ENCODE measurements at regions not wholly inside any gene's neighbourhood (a gene's known extent, or its start where the extent isn't known, plus 50 kb on each side); places are given as distances from the start of the nearest gene placed in this dataset.
A peak's percentile ranks its signal among the peaks of the same experiment; 100 is the strongest.
"Not testable (repeated sequence)": the region's sequence is repeated elsewhere in the genome, so short reads cannot be mapped to it uniquely, and the experiment has no call there.

DNA sequence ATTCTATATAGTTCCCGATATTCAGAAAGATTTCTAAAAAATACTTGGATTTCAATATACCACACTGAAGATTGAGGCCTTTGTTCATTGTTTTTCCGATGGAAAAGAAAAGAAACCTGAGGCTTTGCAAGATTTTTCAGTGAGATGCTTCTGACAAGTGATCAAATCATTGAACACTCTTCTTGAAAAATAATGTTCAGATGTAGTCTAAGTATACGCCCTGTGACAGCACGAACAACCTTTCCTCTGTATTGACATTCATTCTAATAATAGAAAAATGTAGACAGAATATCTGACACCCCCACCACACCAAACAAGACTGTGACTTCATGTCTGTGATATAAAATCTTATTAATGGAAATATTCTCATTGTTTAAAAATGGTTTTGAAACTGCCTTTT lies 650.7 kb upstream of the KLHL1 start:
- no peak for FAIRE-seq

DNA sequence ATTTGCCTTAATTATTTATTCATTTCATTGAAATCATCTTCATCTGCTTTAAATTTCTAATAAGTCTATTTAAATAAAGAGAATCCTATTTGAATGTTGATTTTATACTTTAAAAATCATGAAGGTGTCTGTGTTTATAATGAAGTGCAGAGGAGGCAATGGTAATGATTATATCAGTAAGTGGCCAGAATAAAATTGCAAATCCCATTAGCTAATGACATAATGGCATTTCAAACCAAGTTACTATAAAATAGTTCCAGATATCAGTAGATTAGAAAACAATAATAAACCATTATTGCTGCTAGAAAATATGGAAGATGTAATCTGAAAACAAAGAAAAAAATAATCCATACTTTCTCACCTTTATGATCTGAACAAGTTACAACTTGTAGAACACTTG lies 647.8 kb upstream of the KLHL1 start:
- no peak for FAIRE-seq

DNA sequence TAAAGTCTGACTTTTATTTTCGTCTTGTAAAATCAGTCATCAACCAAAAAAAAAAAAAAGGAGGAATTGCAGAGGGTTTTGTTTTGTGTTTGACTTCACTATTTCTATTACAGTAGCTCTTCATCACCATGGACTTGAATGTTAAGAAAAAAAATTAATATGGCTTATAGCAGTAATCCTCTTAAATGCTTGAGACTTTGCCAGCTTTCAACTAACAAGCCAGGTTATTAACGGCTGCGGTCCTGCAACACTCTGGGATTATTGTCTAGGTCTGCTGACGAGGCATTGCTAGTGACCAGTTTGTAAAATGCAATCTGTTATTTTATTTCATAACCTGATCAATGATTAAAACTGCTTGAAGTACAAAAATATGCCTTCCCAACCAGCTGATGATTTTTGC lies 647.2 kb upstream of the KLHL1 start:
- no peak for FAIRE-seq

DNA sequence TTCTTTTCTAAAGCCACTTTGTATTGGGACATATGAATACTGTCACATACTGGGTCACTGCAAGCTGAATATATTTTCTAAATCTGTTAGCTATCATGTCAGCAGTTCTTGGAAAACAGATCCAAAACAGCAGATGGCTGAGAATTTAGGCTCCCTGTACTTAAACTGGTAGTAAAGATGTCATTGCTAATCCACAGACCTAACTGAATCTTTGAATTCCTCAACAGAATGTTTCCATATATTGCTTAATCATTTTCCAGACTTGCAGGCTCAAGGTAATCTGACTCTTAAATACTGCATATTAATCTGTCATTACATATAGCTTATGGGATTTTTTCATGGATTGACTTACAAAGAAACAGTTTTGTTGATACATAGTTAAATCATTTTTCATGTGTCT lies 639.0 kb upstream of the KLHL1 start:
- FAIRE-seq, result no peak

DNA sequence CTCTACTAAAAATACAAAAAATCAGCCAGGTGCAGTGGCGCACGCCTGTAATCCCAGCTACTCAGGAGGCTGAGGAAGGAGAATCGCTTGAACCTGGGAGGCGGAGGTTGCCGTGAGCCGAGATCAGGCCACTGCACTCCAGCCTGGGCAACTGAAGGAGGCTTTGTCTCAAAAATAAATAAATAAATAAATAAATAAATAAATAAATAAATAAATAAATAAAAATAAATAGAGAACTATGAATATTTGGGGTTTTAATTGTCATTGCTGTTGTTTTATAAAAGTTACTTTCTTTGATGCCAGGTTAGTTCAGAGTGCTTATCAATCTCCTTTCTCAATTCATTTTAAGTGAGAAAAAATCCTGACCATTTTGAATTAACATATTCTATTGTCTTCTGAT lies 638.2 kb upstream of the KLHL1 start:
- FAIRE-seq, result not testable (repeated sequence)

DNA sequence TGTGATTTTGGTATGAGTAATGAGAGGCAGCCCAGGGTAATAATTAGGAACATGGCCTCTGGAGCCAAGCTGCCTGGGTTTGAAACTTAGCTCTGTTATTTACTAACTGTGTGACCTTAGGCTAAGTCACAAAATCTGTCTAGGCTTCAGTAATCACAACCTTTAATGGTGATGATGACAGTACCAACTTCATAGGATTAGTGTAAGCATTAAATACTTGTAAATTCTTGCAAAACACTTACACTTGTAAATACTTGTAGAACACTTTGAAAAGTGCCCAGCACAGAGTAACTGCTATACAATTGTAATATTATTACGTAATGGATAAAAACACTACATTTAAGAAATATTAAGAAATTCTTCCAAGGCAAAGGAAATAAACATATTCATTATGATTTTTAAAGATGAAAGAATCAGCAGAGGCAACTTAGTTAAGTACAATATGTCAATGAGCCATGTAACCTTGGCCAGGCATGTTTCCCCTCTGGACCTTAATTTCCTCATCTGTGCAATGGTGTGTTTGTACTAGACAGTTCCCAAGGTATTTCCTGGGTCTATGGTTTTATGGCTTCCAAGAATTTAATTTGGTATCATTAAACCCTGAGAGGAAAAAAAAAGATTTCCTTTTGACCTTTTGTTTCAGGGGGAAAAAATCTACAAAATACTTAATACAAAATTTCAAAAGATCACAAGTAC lies 628.5 kb upstream of the KLHL1 start:
- no peak for FAIRE-seq

DNA sequence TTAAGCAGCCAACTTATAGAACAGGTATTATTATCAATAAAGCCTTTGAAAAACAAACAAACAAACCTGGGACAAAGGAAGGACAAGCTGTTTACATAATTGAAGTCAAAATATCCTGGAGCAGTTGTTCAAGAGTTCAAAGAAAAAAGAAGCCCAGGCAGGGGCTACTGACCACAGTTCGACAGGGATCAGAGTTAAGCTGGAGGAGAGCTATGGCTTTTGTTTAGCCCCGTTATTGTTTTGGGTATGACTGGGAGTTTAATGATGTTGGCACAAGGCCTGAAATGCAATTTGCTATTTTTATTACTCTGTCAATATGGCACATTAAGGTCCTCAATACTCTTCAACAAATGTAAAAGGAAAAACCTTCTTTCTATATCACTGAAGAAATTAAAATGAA lies 624.4 kb upstream of the KLHL1 start:
- no peak for FAIRE-seq

DNA sequence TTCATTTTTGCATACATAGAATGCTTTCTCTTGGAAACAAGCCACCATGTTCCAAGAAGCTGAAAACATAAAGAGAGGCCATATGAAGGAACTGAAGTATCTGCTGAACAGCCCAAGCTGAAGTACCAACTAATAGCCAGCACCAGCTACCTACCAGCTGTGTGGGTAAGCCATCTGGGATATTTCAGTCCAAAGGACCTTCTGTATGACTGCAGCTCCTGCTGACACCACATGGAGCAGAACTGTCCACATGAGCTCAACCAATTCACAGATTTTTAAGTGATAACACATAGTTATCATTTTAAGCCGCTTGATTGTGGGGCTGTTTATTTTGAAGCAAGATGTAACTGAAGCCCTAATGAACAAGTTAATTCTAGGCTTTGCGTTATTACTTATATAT lies 621.1 kb upstream of the KLHL1 start:
- FAIRE-seq, result no peak

DNA sequence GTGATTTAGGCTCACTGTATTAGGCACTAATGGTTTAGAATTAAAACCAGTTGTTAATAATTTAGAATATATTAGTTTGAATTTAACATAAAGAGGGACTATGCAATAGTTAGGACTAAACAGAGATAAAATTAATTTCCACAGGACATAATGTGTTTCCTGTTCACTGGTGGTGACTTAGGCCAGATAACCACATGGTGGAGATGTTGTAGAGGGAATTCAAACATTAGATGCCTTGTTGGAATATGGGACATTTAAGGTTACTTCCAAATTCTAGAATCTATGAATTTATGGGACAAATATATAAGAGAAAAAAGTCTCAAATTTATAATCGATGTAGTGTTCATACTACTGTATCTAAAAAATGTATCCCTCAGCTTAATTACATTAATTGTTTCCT lies 615.5 kb upstream of the KLHL1 start:
- FAIRE-seq, result no peak

DNA sequence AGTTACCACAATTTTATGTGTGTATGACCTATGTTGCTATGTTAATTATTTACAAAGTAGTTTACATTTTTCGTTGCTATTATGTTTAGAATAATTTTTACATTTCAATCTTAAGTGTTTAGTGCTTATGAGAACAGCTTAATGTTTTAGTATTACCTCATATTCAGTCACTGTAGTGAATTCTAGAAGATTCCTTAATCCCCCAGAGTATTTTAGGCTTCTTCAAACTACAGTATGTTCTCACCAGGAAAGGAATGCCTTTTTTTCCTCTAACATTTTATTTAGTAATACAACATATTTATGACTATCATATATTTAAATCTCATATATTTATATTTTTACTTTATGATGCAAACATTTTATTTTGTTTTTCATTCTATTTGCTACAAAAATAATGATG lies 612.1 kb upstream of the KLHL1 start:
- FAIRE-seq, result no peak

DNA sequence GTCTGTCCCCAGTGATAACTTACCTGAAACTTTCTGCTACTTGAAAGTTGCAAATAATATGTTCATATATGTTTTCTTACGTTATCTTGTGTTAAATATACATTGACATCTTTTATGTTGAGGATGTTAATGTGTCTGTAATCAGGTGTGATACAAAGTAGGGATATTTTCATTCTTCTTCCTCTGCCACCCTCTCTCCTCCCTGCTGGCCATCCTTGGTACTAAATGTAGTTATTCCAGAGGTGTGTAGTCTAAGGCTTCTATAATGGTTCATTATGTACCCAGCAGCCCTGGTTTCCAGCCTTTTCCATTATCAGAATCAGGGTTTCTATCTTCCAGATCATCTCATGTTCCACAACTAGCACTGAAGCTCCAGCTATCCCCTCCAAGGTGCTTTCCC lies 606.7 kb upstream of the KLHL1 start:
- FAIRE-seq, result no peak

DNA sequence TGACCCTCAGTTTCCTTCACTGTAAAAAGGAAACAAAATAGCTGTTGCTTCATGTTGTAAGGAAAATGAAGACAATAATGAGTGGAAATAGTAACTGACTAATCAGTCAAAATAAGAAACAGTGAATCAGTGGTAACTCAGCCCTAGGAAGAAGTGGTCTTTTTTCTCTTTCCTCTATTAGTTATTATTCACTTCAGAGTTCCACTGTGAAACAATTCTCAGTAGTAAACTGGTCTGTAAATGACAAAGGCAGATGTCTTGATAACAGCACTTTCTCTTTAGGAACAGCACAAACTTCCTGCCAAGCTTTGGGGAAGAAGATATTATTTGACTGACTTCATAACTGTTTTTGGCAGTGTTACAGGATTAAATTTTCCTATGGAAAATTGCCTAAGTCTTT lies 600.5 kb upstream of the KLHL1 start:
- FAIRE-seq, result no peak

DNA sequence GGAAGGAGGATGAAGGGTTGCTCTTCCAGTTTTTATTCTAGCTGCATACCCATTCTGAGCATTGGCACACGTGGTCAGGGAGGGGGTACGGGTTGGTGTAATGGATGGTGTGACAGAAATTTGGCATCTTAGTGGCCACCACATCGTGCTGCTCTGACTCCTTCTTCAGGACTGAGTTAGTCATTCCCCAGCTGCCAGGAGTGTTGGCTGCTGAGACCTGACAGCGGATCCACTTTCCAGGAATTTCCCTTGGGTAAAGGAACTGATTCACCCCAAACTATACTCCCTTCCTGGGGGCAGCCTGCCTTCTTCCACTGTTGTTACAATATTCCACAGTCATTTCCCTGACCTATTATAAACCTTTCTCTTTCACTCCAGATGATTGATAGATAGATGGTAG lies 595.5 kb upstream of the KLHL1 start:
- FAIRE-seq, result no peak

DNA sequence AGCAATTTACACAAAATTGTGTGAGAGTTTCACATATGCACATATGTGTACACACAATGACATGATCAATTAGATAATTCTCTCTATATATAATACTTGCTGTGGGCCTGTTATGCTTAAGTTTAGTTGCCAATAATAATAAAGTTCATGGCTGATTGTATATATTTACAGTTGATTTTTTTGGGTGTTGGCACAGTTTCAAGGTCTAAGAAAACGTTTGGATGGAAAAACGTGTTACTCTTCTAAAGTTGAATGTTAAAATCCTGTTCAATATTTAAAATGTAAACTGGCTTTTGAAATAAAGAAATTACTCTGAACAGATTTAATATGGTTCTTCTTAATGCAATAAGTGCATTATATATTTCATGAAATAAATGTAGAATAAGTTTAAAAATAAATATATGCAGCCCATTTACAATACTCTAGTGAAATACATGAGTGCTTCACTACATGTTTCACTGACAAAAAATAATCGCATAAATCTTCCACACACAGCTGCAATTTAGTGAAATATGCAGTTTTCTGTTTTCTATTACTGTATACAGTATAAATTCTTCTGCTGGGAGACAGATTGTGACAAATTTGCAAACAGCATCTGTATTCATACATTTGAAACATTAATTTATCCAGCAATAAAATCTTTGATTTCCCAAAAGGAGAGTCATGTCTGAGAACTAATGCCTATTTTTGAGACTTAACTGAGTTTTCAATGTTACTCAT lies 586.9 kb upstream of the KLHL1 start:
- no peak for FAIRE-seq

DNA sequence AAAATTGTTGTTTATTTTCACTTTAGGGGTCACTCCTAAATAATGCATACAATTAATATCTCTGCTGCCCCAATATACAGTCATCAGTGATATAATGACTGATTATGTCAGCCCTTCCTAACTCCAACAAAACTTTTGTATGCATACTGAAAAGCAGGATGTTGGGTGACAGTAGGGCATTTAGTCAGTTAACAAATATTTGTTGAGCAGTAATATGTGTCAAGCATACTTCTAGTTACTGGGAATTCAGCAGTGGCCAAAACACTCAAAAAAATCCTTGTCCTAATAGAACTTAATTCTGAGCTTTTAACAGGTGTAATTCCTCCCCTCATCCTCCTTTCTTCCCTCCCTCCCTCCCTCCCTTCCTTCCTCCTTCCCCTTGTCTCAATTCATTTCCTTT lies 560.7 kb upstream of the KLHL1 start:
- no peak for FAIRE-seq

DNA sequence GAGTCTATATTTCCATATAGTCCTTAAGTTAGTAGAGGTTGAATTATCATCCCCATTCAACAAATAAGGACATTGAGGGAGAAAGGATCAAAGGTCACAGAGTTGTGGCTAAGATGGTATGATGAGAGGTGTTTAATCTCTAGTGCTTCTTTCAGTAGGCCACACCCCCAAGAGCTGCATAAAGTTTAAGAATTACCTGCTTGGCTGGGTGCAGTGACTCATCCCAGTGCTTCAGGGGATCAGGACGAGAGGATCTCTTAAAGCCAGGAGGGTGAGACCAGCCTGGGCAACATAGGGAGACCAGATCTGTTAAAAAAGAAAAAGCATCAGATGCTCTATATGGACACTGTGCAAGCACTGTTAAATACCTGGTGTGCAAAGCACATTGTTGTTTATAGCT lies 560.0 kb upstream of the KLHL1 start:
- no peak for FAIRE-seq

DNA sequence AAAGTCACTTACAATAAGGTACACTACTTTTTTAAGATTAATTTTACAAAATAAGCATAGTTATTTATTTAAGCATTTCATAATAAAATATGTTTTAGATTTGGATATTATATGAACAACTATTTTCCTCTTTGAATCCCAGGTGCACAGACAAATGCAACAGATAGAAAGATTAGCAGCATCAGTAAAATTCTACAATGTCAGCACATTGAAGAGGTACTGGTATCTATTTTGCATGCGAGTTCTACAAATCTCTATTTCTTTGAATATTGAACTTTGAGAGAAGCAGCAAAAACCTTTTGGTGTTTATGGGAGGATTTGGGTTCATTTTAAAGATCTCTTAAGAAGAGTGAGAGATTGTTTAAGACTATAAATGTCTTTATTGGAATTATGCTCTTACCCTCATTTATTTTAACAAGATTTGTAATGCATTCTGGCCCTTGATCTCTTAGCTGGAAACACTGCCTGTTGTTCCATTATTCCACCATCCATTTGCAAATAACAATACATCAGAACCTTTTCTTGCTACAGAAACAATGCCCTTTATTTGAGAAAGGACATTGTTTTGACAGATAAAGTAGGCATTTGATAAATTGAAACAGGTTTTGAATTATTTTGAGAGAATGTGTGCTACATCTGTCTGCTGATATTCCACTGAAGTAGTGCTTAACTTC lies 558.8 kb upstream of the KLHL1 start:
- FAIRE-seq, result no peak

DNA sequence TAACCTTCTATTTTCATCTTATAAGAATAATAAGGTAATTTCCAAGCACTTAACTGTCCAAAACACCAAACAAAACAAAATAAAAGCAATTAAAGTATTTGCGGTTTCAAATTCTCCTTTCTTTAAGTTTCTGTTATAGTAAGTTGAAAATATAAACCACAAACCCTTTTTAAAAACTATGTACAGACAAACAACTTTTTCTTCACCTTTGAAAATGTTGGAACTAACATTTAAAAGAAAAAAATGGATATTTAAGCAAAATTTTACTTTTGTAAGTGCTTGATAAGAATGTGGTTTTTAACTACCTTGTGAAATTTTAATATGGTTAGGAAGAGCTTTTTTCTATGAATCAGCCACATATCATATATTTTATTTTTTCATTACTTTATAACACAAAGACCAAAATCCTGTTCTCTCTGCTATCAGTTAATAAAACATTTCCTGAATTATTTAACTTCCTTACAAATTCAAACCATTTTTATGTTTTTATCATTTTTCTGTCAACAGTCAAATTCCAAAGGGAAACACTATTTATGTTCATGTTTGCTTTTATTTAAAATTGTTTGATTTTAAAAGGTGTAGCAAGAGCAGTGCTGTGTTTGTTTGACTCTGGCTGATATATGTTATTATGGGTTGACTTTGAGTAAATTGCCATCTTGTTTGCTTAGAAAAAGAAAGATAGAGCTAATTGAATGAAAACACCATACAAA lies 554.1 kb upstream of the KLHL1 start:
- FAIRE-seq, result peak; percentile 60

DNA sequence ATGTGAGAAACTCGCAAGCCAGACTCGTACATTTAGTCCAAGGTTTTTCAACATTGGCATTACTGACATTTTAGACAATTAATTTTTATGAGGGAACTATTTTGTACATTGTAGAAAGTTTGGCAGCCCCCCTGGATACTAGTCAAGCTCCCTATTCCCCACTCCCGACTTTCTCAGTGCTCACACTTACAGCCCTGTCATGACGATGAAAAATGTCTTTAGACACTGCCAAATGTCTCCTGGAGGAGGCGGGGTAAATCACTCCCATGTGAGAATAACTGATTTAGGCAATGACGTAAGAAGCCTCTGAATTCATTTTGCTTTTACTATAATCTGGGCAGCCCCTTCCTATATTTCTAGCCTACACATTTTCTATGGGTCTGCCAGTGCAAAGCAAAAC lies 535.8 kb upstream of the KLHL1 start:
- FAIRE-seq, result no peak

DNA sequence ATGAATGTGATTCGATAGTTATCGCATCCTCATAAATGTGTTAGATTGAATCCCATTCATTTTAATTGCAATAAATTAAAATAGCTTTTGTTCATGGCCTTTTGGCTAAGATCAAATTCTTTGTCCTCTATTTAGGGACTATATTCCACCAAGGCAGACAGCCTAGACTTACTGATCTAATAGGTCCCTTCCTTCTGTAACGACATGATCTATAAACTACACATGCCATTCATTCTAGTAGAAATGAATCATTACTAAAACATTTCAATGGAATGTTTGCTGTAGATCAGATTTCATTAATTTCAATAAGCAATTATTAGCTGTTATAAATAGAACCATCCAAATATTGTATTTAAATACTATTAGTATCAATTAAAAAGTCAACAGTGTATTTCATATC lies 526.6 kb upstream of the KLHL1 start:
- FAIRE-seq, result no peak

DNA sequence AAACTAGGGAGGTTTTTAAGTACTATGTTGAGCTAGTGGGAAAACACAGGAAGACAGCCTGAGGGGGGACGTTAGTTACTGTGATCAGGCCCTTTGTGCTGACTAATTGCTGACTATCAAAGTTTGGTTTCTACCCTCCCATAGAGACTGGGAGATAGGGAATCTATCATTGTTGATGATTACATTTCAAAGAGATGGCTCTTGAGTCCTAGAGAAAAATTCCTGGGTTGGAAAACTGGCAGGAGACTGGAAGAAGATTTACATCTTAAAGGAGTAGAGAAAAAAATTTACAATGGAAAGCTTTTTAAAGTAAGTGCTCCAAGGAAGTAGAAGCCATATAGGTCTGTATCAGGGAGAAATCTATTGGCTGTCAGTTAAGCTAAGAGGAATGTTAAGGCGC lies 522.0 kb upstream of the KLHL1 start:
- no peak for FAIRE-seq

DNA sequence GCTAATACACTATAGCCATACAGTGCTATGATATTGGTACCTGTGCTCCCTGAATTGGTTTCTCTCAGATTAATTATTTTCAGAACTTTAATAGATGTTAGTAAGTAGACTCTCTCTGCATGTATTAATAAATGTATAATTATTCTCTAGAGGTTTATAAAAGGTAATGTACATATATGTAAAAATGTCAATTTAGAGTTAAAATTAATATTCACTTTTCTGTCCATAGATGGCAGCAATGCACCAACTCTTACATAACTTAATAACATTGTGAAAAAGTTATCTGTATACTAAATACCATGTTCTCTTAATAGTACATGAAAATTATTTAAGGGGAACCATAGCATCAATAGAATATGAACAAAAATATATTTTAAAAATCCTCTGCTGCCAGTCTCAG lies 515.0 kb upstream of the KLHL1 start:
- peak; percentile 55 for FAIRE-seq

DNA sequence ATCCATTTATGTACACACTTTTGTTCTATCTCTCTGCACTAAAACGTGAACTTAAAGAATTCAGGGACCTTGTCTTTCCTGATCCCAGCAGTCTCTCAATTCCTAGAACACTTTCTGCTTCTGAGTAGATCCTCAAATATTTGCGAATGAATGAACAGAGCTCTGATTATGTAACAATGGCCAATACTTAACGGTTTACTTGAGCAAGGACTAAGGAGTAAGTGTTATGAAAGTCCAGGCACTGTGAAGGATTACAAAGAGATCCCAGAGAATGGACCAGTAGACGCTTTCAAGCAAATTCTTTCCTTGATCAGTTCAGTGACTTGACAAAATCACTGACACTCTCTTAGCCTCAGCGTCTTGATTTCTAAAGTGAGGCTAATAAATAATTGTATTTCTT lies 514.5 kb upstream of the KLHL1 start:
- no peak for FAIRE-seq

DNA sequence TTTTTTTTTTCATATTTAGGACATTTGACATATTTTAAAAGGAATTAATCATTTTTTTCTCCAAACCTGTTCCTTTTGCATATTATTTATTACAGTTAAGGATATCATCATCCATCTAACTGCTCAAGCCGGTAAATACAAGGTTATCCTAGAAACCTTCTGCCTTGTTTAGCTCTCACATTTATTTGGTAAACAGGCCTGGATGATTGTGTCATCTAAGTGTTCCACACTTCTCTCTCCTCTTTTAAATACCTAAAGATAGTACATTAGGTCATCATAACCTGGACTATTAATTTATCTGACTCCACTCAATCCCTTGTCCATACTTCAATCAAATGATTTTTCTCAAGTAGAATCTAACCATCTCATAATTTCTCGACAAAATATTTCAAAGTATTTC lies 511.7 kb upstream of the KLHL1 start:
- no peak for FAIRE-seq
